GM03348 (cell line): ENCODE measurements at regions not wholly inside any gene's neighbourhood (a gene's known extent, or its start where the extent isn't known, plus 50 kb on each side); places are given as distances from the start of the nearest gene placed in this dataset.

Source experiments
- DNase-seq: peaks from one replicate; pipeline ENCODE4 v3.0.0; 2012; ENCODE audit warnings: low spot score

DNA sequence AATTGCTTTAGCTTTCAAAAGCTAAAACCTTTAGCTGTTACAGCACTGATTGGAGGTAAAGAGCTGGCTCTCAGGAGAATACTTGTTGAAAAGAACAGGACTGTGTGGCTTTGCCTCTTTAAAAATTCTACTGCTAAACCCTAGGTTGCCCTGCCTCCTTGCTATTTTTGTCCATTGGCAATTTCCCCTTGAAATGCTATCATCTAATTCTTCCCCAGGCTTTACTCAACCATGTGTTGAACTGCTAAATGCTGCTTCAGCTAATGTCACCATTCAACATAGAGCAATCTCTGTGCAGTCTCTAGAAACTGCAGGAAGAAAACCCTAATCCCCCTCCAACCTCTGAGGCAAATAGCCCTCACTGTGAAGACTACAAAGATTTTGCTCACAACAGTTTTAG lies 203.7 kb upstream of the ARX start:
- DNase-seq, result no peak

DNA sequence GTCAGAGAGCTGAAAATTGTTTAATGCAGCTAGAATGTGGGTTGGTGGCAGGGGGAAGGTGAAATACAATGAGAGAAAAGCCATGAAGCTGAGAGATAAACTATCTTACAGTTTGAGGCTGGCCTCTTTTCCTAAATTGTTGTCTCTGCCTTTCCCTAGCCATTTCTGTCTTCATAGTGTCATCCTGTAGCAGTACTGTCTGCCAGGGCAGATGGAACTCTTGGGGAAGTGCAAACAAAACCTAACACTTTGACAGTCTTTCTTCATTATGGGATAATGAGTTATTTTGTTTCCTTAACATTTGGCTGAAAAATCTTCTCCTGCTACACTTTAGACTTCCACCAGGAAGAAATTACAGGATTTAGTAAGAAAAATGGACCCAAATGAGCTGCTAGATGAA lies 197.8 kb upstream of the ARX start:
- no peak for DNase-seq

DNA sequence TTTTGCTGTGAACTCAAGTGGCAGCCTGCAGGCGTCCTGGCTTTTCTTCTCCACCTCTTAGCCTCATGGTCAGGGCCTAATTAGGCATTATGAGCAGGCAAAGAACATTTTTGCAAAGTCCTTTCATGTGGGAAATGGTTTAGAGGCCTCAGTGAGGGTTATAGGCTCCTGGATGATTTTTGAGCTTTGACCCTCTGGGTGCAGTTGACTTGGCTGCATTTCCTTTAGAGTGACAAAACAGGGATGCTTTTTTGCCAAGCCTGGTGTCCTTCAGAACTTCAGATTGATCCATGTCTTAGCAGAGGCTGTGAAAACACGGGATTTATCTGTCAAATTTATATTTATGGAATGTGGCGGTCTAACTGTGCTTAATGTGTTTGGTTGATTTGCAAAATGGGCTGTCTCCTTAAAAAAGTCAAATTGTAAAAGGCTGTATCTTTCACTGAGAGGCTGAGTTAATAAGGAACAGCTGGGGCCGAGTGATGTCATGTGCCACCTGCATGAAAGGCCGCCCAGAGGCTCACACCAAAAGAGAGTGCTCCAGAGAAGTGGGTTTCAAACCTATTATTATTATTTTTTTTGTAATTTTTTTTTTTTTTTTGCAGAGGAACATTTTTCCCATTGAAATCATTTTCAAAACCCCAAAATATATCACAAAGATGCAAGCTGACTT lies 192.2 kb upstream of the ARX start:
- DNase-seq, result no peak

DNA sequence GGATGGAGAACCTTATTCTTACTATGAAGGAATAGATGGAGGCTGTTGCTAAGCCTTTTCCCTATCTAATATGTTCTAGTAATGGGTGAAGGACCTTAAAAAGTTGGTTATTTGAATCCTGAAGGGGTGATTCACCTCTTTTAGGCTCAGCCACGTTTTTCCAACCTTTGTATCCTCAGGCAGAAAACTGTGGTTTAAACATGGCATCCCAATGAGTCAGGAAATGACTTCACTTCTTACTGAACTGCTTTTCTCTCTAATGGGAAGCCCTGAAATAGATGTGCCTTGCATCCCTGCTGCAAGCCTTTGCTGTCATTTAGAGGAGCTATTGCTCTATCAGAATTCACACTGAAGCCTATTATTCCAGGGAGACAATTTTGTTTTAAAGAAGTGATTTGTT lies 191.0 kb upstream of the ARX start:
- DNase-seq, result no peak

DNA sequence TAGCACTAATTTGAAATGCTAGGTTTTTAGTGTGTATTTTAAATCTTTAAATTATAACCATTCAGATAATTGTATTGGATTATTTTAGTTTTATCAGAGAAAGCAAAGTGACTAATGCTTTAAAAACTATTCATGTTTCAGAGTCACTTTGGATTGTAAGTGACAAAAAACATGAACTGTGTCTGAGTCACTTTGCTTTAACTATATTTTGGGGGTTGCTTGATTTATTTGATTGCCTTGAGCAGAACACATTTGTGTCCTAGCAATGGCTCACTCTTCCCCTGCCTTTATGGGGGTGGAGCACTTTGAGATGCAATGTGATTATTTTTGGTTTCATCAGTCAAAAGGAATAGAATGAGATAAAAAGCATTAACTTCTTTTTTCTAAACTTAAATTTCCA lies 188.4 kb upstream of the ARX start:
- no peak for DNase-seq

DNA sequence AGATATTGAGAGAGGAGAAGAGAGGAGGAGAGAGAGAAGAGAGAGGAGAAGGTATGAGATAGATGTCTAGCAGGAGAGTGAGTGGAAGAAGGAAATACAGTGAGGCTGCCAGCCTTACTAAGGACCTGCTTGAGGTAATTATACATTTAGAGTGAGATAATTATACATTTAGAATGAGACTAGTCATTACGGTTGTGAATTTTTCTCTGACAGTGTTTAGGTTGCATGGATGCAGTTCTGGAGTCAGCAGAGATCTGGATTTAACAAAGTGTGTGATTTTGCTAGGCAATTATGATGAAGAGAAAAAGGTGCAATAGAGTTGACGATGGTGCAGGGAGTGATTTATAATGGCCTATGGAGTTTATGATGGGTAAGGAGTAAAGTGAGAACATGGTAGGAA lies 187.1 kb upstream of the ARX start:
- DNase-seq, result no peak

DNA sequence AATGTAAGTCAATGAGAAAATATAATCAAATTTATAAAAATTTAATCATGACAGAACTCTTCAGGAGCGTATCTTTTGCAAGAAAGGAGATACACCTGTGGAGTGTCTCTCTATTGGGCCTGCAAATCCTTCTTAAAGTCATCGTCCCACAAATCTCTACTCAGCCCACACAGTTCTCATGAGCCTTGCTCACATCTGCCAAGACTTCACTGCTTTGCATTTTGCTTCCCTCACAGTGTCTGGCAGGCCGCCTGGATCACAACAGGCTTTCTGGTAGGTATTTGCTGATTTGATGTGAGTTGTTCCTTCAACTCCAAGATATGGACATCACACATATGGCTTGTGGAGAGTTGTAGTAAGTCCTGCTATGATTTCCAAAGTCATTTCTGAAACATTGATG lies 183.1 kb upstream of the ARX start:
- DNase-seq, result no peak

DNA sequence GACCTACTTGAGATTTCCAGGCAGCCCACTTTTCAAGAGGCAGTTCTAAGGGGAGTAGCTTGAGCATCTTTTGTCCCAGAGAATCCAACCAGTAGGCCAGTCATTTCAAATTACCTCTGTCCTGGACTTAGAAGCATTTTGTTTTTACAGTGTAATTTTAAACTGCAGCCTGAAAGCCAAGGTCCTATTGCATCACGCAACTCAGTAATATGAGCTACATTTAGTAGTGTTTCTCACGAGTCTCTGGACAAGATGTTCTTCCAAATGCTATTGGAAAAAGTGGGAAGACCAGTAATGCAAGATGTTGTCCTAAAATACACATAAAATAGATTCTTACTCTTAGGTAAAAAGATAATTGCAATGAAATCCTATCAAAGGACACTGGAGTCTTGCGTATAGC lies 182.5 kb upstream of the ARX start:
- DNase-seq, result no peak

DNA sequence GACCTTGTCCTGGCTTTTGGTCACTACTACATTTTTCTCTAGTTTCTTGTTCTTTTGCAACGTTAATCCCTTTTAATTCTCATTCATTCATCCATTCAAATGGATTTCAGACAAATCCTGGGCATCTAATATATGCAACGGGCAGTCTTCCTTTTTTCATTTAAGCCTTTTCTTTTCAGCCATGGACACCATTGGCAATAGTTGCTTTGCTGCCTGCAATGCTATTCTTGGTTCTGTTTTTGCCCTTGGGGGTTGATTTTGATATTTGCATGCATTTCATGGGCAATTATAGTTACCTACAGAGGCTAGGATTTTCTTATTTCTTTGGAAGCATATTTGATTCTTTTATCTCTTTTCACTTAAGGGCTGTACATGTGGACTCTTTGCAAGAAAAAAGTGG lies 180.5 kb upstream of the ARX start:
- no peak for DNase-seq

DNA sequence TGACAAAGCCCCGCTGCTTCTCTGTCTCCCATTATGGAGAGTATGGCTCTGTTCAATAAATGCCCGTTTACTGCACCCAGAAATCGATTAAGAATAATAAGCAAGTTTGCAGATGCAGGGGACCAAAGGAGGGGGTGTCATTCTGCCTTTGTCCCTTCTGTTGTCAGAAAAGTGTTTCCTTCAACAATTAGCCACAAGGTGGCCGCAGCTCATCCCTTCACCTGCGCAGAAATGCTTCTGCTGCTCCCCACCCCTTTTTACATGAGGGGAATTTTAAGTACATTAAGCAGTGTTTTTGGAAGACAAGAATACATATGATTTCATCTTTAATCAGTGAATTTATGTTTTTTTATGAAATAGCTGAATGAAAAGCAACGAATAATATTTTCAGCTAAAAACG lies 175.6 kb upstream of the ARX start:
- DNase-seq, result no peak

DNA sequence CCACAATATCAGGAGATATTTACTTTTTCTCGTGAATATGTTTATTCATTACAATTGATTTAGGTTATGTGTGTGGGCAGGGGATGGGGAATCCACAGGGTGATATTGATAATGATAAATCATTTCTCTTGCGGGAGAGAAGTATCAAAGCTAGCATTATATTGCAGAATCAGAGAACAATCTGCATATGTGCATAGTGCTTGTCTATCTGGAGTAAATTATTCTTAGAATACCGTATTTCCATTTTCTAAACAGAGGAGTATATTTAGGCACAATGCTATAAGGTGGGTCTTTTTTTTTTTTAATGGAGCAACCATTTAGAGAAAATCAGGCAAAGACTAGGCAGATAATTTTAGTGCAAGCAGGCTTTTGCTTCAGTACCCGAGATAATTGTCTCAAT lies 166.0 kb upstream of the ARX start:
- no peak for DNase-seq

DNA sequence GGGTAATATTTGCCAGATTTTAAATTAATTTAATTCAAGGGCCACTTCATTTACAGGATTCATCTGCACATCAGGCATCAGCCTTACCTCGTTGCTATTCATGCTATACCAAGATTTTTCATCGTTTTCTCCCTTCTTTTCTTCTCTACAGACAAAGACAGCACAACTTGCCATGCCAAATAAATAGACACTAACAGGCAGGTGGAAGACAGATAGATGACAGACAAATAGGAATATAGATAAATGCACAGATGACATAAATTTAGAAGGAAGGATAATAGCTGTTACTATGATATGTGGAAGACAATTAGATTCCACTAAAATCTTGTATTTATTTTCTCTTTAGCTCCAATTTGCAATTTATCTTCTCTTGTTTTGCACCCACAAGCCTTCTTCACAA lies 164.5 kb upstream of the ARX start:
- DNase-seq, result no peak

DNA sequence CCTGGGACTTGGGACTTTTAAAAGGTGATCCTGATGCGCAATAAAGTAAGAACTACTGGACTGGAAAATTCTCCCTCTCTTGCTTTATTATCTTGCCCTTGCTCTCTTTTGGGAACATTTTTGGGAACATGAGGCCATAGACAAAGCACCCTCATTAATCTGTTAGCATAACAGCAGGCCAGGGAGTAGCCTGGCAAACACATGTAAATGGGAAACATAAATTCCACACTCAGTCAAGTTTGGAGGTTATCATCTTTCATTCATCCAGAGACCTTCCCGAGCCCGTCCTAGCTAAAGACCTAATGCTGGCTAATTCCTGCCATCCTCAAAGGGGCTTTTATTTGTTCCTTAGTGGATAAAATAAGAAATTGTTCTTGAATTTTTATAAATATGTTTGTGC lies 162.8 kb upstream of the ARX start:
- DNase-seq, result no peak

DNA sequence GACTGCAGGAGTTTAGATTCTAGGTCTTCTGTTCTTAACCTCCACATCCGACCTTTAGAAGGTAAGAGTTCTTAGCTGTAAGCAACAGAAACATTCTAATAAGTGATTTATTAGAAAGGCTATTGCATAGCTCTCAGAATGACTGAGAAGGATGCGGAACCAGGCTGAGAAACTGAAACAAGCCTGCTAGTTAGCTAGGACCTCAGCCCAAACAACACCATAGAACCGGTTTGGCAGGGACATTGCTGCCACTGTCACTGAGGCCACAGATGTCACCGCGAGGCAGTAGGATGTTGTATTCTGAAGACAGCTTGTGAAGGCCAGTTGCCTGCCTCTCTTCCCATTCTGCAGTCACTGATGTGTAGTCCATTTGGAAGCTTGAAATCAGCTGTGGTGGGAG lies 160.0 kb upstream of the ARX start:
- no peak for DNase-seq

DNA sequence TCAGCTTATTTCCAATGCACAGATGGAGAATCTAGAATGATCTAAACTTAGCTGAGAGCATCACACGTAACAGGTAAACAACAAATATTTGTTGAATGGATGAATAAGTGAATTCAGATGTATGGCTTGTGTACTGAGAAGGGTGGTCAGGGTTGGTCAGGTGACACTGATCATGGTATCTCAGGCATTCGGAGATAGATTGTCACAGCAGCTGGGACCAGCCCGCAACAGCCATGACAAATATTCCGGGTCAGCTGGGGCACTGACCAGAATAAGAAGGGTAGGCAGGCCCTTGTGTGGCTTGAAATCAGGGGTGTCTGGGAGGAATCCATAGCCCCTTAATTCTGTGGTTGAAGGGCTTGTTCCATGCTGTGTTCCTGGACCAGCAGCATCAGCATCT lies 159.4 kb upstream of the ARX start:
- DNase-seq, result no peak

DNA sequence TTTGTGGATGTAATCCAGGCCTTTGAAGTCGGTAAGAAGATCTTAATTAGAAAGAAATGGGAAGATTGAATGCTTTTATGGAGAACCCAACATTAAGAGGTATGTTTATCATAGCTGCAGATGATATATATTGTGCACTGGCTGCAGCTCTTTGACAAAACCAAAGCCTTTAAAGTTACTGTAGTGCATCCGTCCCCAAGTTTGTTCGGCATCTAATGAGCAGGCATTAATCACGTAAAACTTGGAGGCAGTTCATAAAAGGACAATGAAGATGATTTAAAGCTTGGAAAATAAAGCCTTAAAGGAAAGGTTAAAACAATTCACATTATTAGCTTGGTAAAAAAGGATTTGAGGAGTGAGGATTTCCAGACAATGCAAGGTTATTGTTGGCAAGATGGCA lies 150.8 kb upstream of the ARX start:
- no peak for DNase-seq

DNA sequence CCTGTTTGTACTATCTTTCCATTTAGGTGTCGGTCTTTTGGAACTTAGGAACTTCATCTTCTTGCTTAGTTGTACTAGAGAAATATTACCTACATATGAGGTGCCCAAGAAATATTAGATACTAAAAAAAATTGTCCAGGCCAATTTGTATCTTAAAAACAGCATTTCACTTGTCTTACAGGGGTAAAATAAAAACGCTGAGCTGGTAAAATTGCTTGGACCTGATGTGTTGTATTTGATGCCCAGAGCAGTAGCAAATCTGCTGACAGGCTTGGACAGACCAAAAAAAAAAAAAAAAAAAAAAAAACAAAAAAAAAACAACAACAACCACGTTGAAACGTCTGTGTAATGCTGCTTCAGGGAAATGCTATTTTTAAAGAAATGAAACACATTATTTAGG lies 150.4 kb upstream of the ARX start:
- DNase-seq, result no peak

DNA sequence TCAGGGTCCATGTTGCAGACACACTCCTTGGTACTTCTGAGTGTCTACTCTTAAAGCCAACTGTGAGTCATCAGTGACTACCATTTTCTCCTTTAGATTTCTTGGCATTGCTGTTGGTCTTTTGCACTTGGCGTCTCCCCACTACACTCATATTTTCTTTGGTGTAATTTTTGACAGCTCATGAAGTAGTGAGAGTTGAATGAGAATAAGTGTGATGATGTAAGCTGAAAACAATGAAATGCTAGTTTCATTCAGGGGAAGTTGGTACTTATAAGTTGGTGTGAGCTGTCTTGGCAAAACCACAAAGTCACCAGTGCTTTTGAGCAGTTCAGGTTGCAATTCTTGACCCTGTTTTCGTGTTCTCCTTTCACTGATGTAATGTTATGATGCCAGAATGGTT lies 142.9 kb upstream of the ARX start:
- DNase-seq, result no peak

DNA sequence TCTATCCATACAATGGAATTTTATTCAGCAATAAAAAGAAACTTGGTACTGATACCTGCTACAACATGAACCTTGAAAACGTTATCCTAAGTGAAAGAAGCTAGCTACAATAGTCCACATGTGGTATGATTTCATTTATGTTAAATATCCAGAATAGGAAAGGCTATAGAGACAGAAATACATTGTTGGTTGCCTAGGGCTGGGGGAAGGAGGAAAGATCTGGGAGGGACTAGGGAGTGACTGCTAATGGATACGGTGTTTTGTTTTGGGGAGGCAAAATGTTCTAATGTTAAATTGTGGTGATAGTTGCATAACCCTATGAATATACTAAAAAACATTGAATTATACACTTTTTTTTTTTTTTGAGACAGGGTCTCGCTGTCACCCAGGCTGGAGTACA lies 141.1 kb upstream of the ARX start:
- no peak for DNase-seq

DNA sequence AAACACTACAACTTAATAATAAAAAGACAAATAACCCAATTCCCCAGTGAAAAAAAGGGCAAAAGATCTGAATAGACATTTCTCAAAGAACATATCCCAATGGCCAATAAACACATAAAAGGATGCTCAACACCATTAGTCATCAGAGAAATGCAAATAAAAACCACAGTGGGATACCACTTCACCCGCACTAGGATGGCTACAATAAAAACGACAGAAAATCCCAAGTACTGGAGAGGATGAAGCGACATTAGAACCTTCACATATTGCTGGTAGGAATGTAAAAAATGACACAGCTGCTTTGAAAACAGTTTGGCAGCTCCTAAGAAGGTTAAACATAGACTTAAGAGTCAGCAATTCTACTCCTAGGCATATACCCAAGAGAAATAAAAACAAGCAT lies 140.6 kb upstream of the ARX start:
- no peak for DNase-seq

DNA sequence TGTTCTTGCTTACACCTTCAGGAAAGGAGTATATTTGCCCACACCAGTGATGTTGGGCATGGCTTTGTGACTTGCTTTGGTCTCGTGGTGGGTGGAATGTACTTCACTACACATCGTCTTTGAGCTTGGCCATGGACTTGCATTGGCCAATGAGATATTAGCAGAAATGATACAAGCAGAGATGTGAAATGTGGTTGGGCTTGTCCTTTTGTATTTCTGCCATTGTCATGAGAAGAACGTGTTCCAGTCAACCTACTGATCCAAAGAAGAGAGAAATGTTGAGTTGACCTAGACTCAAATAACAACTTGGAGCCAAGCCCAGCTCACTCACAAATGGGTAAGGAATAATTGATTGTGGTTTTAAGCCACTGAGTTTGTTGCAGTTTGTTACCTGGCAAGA lies 138.4 kb upstream of the ARX start:
- no peak for DNase-seq

DNA sequence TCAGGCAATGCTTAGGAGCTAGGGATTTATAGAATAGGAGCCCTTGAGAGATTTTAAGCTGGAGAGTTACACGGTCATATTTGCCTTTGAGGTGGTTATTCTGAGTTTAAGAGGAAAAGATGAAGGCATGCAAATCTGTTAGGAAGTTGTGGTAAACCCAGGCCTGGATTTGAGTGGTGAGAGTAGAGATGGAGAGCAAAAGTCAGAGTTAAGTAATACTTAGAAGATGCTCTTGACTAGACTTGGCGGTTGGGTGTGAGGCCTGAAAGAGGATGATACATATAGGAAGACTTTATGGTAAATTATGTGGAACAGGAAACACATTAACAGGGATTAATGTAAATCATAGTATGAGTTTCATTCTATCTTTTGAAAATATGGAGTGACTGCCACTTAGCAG lies 136.0 kb upstream of the ARX start:
- no peak for DNase-seq

DNA sequence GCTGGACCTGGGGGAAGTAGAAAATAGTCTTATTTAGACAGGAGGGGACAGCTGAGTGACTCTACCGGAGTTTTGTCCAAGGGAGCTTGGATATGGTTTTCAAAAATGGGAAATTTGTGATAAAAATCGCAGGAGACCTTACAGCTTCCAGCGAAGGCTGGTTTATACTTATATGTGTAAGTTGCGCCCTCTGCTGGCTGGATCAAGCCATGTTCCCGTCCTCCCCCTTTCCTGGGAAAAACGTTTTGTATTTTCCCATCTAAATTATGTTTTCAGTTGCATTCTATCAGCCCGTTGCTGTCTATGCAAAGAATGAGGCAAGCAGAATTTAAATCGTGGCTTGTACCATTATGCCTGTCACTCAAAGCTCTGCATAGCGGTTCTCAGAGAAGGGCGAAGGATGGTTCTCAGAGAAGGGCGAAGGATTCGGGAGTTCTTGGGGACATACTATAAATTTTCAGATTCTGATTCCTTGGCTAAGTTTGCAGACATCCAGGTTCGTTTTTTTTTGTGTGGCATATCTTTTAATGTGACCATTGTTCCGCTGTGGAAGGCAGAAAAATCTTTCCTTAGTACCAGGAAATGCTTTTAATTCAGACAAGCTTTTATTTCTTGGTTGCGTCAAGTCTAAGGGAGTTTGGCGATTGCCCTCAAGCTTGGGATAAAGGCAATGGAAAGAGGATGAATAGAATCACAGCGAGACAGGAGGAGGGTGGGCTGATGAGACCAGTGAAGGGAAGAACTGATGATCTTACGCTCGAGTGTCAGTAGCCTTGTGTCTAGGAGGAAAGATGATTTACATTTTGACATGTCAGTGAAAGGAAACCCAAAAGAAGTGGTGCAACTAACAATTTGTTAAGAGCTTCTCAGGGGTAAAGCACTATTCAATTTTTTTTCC lies 128.5 kb upstream of the ARX start:
- DNase-seq, result peak; percentile 44

DNA sequence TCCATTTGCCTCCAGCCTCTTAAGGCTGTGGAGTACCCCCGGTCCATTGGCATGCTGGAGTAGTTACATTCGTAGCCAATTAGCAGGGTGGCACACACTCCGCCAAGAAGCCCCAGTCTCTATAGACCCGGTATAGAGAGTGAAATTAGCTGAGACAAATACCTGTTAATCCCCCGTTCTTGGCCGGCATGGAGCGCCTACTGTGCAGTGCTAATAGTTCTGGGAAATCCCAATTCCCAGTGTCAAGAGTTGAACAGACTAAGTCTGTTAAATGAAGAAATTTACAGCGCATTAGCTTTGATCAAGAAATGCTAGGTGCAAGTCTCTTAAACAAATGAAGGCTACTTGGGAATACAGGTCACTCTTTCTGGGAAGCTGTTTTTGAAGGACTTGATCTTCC lies 127.8 kb upstream of the ARX start:
- no peak for DNase-seq
